Activated CD4-positive, alpha-beta memory T cell treated with anti-CD3 and anti-CD28 coated beads, Interleukin-2, amount 10 ng/mL, durations not matched to agents 7 days and 5 days (primary cell): ENCODE measurements at regions not wholly inside any gene's neighbourhood (a gene's known extent, or its start where the extent isn't known, plus 50 kb on each side); places are given as distances from the start of the nearest gene placed in this dataset.
"Not testable (repeated sequence)": the region's sequence is repeated elsewhere in the genome, so short reads cannot be mapped to it uniquely, and the experiment has no call there.

Experiments used
- CTCF ChIA-PET: fragments of 350-600 bp; sonication (Branson Sonifier 250); formaldehyde crosslinking; loops from one replicate; lab custom pipeline; 2021; ENCODE audit warnings: antibody characterized with exemption, inconsistent platforms; lab: Charles Lee
- POLR2A ChIA-PET: fragments of 350-600 bp; sonication (Branson Sonifier 250); formaldehyde crosslinking; loops from one replicate; lab custom pipeline; 2021; ENCODE audit warnings: antibody characterized with exemption; lab: Charles Lee
- DNase-seq: peaks from one replicate; pipeline ENCODE4 v3.0.0-alpha.2; 2020
- H3K27ac Mint-ChIP-seq: one replicate; pipeline ENCODE4 v1.8.0; 2021; ENCODE audit warnings: mild to moderate bottlenecking, mixed read lengths
- H3K27me3 Mint-ChIP-seq: one replicate; pipeline ENCODE4 v1.8.0; 2021; ENCODE audit warnings: mixed read lengths
- H3K36me3 Mint-ChIP-seq: one replicate; pipeline ENCODE4 v1.8.0; 2021; ENCODE audit warnings: low read depth, mixed read lengths
- H3K4me1 Mint-ChIP-seq: one replicate; pipeline ENCODE4 v1.8.0; 2021; ENCODE audit warnings: mixed read lengths
- H3K4me3 Mint-ChIP-seq: one replicate; pipeline ENCODE4 v1.8.0; 2021; ENCODE audit warnings: mild to moderate bottlenecking, mixed read lengths
- H3K9me3 Mint-ChIP-seq: one replicate; pipeline ENCODE4 v1.8.0; 2021; ENCODE audit warnings: mixed read lengths

GRCh38 chr6:86355271-86355670, 582.1 kb upstream of the HTR1E start:
- POLR2A ChIA-PET = no interaction called here
- no peaks in the 10 kb centered on the region for H3K9me3 Mint-ChIP-seq
- H3K27me3 Mint-ChIP-seq = no peaks in the 10 kb centered on the region
- DNase-seq = no peak
- no peak overlapping the region for H3K4me3 Mint-ChIP-seq
- CTCF ChIA-PET = no interaction called here
- no peaks in the 10 kb centered on the region for H3K4me1 Mint-ChIP-seq
- no peak overlapping the region for H3K27ac Mint-ChIP-seq
- no peaks in the 10 kb centered on the region for H3K36me3 Mint-ChIP-seq

- no peaks in the 10 kb centered on the region for H3K9me3 Mint-ChIP-seq
- H3K27me3 Mint-ChIP-seq = no peaks in the 10 kb centered on the region
- H3K4me1 Mint-ChIP-seq = no peaks in the 10 kb centered on the region
- H3K27ac Mint-ChIP-seq = no peak overlapping the region
- no peaks in the 10 kb centered on the region for H3K36me3 Mint-ChIP-seq
- no peak for DNase-seq
- CTCF ChIA-PET = no interaction called here
- POLR2A ChIA-PET = no interaction called here
- no peak overlapping the region for H3K4me3 Mint-ChIP-seq
Measured at GRCh38 chr6:86331919-86332318, 605.4 kb upstream of the HTR1E start.

- CTCF ChIA-PET = no interaction called here
- POLR2A ChIA-PET = no interaction called here
- no peaks in the 10 kb centered on the region for H3K36me3 Mint-ChIP-seq
- H3K27me3 Mint-ChIP-seq = no peaks in the 10 kb centered on the region
- H3K4me1 Mint-ChIP-seq = no peaks in the 10 kb centered on the region
- no peak overlapping the region for H3K27ac Mint-ChIP-seq
- H3K9me3 Mint-ChIP-seq = no peaks in the 10 kb centered on the region
- DNase-seq = no peak
- no peak overlapping the region for H3K4me3 Mint-ChIP-seq
Measured at GRCh38 chr6:86331265-86331840, 606.0 kb upstream of the HTR1E start.

- DNase-seq = no peak
- H3K9me3 Mint-ChIP-seq = peaks cover 14% of the 10 kb centered on the region
- H3K27ac Mint-ChIP-seq = no peak overlapping the region
- no peaks in the 10 kb centered on the region for H3K27me3 Mint-ChIP-seq
- no peak overlapping the region for H3K4me3 Mint-ChIP-seq
- ChIA-PET CTCF (no interaction called here), POLR2A (no interaction called here)
- no peaks in the 10 kb centered on the region for H3K36me3 Mint-ChIP-seq
- no peaks in the 10 kb centered on the region for H3K4me1 Mint-ChIP-seq
Measured at GRCh38 chr6:86306210-86306609, 631.1 kb upstream of the HTR1E start.

GRCh38 chr6:86285876-86286275, 643.2 kb upstream of the SYNCRIP start:
- CTCF ChIA-PET = no interaction called here
- H3K9me3 Mint-ChIP-seq = peaks cover 15% of the 10 kb centered on the region
- H3K4me3 Mint-ChIP-seq = no peak overlapping the region
- no peak overlapping the region for H3K27ac Mint-ChIP-seq
- H3K36me3 Mint-ChIP-seq = no peaks in the 10 kb centered on the region
- H3K27me3 Mint-ChIP-seq = no peaks in the 10 kb centered on the region
- H3K4me1 Mint-ChIP-seq = no peaks in the 10 kb centered on the region
- POLR2A ChIA-PET = no interaction called here
- no peak for DNase-seq

- H3K27me3 Mint-ChIP-seq, H3K36me3 Mint-ChIP-seq, H3K4me3 Mint-ChIP-seq, CTCF ChIA-PET, H3K4me1 Mint-ChIP-seq, POLR2A ChIA-PET, DNase-seq, H3K27ac Mint-ChIP-seq: not testable (repeated sequence)
- H3K9me3 Mint-ChIP-seq = peaks cover 15% of the 10 kb centered on the region
Measured at GRCh38 chr6:86284809-86285480, 642.3 kb upstream of the SYNCRIP start.

GRCh38 chr6:86283596-86283995, 640.9 kb upstream of the SYNCRIP start:
- H3K4me1 Mint-ChIP-seq, POLR2A ChIA-PET, CTCF ChIA-PET, H3K4me3 Mint-ChIP-seq, H3K27me3 Mint-ChIP-seq, H3K36me3 Mint-ChIP-seq, DNase-seq, H3K27ac Mint-ChIP-seq: not testable (repeated sequence)
- H3K9me3 Mint-ChIP-seq = peaks cover 15% of the 10 kb centered on the region

- peaks cover 3% of the 10 kb centered on the region for H3K9me3 Mint-ChIP-seq
- ChIA-PET POLR2A (no interaction called here), CTCF (no interaction called here)
- H3K4me3 Mint-ChIP-seq = no peak overlapping the region
- H3K4me1 Mint-ChIP-seq = no peaks in the 10 kb centered on the region
- no peak overlapping the region for H3K27ac Mint-ChIP-seq
- no peak for DNase-seq
- H3K36me3 Mint-ChIP-seq = no peaks in the 10 kb centered on the region
- H3K27me3 Mint-ChIP-seq = no peaks in the 10 kb centered on the region
Measured at GRCh38 chr6:86276056-86276455, 633.4 kb upstream of the SYNCRIP start.

GRCh38 chr6:86273936-86274335, 631.2 kb upstream of the SYNCRIP start:
- H3K4me1 Mint-ChIP-seq = no peaks in the 10 kb centered on the region
- H3K4me3 Mint-ChIP-seq = no peak overlapping the region
- no peak for DNase-seq
- H3K9me3 Mint-ChIP-seq = peaks cover 3% of the 10 kb centered on the region
- ChIA-PET POLR2A (no interaction called here), CTCF (no interaction called here)
- H3K27ac Mint-ChIP-seq = no peak overlapping the region
- H3K27me3 Mint-ChIP-seq = no peaks in the 10 kb centered on the region
- H3K36me3 Mint-ChIP-seq = no peaks in the 10 kb centered on the region

GRCh38 chr6:86256615-86257187, 614.0 kb upstream of the SYNCRIP start:
- CTCF ChIA-PET = no interaction called here
- H3K9me3 Mint-ChIP-seq = peaks cover 3% of the 10 kb centered on the region
- no peak overlapping the region for H3K27ac Mint-ChIP-seq

GRCh38 chr6:86255973-86256372, 613.3 kb upstream of the SYNCRIP start:
- peaks cover 4% of the 10 kb centered on the region for H3K9me3 Mint-ChIP-seq
- no peaks in the 10 kb centered on the region for H3K27me3 Mint-ChIP-seq
- no peak overlapping the region for H3K4me3 Mint-ChIP-seq
- no peak for DNase-seq
- POLR2A ChIA-PET = no interaction called here
- no peaks in the 10 kb centered on the region for H3K36me3 Mint-ChIP-seq
- no peak overlapping the region for H3K27ac Mint-ChIP-seq
- CTCF ChIA-PET = no interaction called here
- no peaks in the 10 kb centered on the region for H3K4me1 Mint-ChIP-seq

More at GRCh38 chr6:86256615-86257187, 614.0 kb upstream of the SYNCRIP start:
- POLR2A ChIA-PET = no interaction called here
- no peak for DNase-seq
- no peaks in the 10 kb centered on the region for H3K36me3 Mint-ChIP-seq
- H3K27me3 Mint-ChIP-seq = no peaks in the 10 kb centered on the region
- H3K4me3 Mint-ChIP-seq = no peak overlapping the region
- no peaks in the 10 kb centered on the region for H3K4me1 Mint-ChIP-seq

- no peaks in the 10 kb centered on the region for H3K27me3 Mint-ChIP-seq
- H3K27ac Mint-ChIP-seq = no peak overlapping the region
- H3K4me1 Mint-ChIP-seq = no peaks in the 10 kb centered on the region
- ChIA-PET CTCF (no interaction called here), POLR2A (no interaction called here)
- H3K36me3 Mint-ChIP-seq = no peaks in the 10 kb centered on the region
- DNase-seq = no peak
- H3K4me3 Mint-ChIP-seq = no peak overlapping the region
- H3K9me3 Mint-ChIP-seq = peaks cover 2% of the 10 kb centered on the region
Measured at GRCh38 chr6:86251106-86251505, 608.4 kb upstream of the SYNCRIP start.

GRCh38 chr6:86217906-86218305, 575.2 kb upstream of the SYNCRIP start:
- no peaks in the 10 kb centered on the region for H3K27me3 Mint-ChIP-seq
- H3K4me3 Mint-ChIP-seq = no peak overlapping the region
- peaks cover 2% of the 10 kb centered on the region for H3K9me3 Mint-ChIP-seq
- H3K27ac Mint-ChIP-seq = no peak overlapping the region
- H3K36me3 Mint-ChIP-seq = no peaks in the 10 kb centered on the region
- POLR2A ChIA-PET = no interaction called here
- H3K4me1 Mint-ChIP-seq = no peaks in the 10 kb centered on the region
- DNase-seq = no peak
- CTCF ChIA-PET = no interaction called here

GRCh38 chr6:86215323-86215722, 572.6 kb upstream of the SYNCRIP start:
- no peak for DNase-seq
- Mint-ChIP-seq H3K9me3 (peaks cover 2% of the 10 kb centered on the region), H3K27ac (no peak overlapping the region), H3K4me1 (no peaks in the 10 kb centered on the region), H3K4me3 (no peak overlapping the region), H3K27me3 (no peaks in the 10 kb centered on the region), H3K36me3 (no peaks in the 10 kb centered on the region)
- POLR2A ChIA-PET = no interaction called here
- CTCF ChIA-PET = no interaction called here
